Stimulated activated naive B cell treated with anti-CD40 and anti-IgM and Interleukin-4, amounts not matched to agents 10 μg/mL and 1 μg/mL and 100 μg/mL, for 72 hours (primary cell): ENCODE measurements at regions not wholly inside any gene's neighbourhood (a gene's known extent, or its start where the extent isn't known, plus 50 kb on each side); places are given as distances from the start of the nearest gene placed in this dataset.

Source experiments
- ATAC-seq, 2 donors: fragments of 150-1000 bp; cut with Tn5 transposase; replicated peaks; 2 replicates each; pipeline ENCODE4 v1.10.0; 2021; ENCODE audit warnings: moderate library complexity in 1 of 2
- DNase-seq: peaks from one replicate; pipeline ENCODE4 v3.0.0; 2021
- H3K27ac Mint-ChIP-seq: one replicate; pipeline ENCODE4 v1.8.0; 2022; ENCODE audit warnings: mild to moderate bottlenecking, mixed read lengths
- H3K27me3 Mint-ChIP-seq, 2 donors: one replicate each; pipeline ENCODE4 v1.8.0; 2022; ENCODE audit warnings: mixed read lengths in 2 of 2
- H3K36me3 Mint-ChIP-seq, 2 donors: one replicate each; pipeline ENCODE4 v1.8.0; 2022; ENCODE audit warnings: mixed read lengths in 2 of 2, mild to moderate bottlenecking in 1 of 2
- H3K4me1 Mint-ChIP-seq, 2 donors: one replicate each; pipeline ENCODE4 v1.8.0; 2022; ENCODE audit warnings: mixed read lengths in 2 of 2, mild to moderate bottlenecking in 1 of 2
- H3K4me3 Mint-ChIP-seq, 2 donors: one replicate each; pipeline ENCODE4 v1.8.0; 2022; ENCODE audit warnings: mild to moderate bottlenecking in 2 of 2, mixed read lengths in 2 of 2, moderate library complexity in 1 of 2
- H3K9me3 Mint-ChIP-seq, 2 donors: one replicate each; pipeline ENCODE4 v1.8.0; 2022; ENCODE audit warnings: mixed read lengths in 2 of 2, mild to moderate bottlenecking in 1 of 2

- no peaks in the 10 kb centered on the region for H3K4me1 Mint-ChIP-seq
- no peaks in the 10 kb centered on the region for H3K9me3 Mint-ChIP-seq
- no peaks in the 10 kb centered on the region for H3K36me3 Mint-ChIP-seq
- H3K27me3 Mint-ChIP-seq: peaks cover 5 to 17% of the 10 kb centered on the region in 2 donors
- H3K27ac Mint-ChIP-seq: no peak overlapping the region
- DNase-seq: no peak
- no peak overlapping the region for H3K4me3 Mint-ChIP-seq
- ATAC-seq: peak in 1 of 2 donors; percentile 48
These were observed 185.3 kb upstream of the GPR26 start for GRCh38 chr10:123480845-123481244.

GRCh38 chr10:123484722-123485121, 181.4 kb upstream of the GPR26 start:
- DNase-seq: no peak
- Mint-ChIP-seq H3K27me3 (peaks cover 10 to 36% of the 10 kb centered on the region in 2 donors), H3K27ac (no peak overlapping the region), H3K36me3 (no peaks in the 10 kb centered on the region), H3K4me1 (no peaks in the 10 kb centered on the region), H3K9me3 (peaks cover 0 to 3% of the 10 kb centered on the region in 2 donors), H3K4me3 (no peak overlapping the region)
- no peak for ATAC-seq

- DNase-seq (no peak), ATAC-seq (no peak)
- H3K27ac Mint-ChIP-seq: no peak overlapping the region
- no peaks in the 10 kb centered on the region for H3K36me3 Mint-ChIP-seq
- H3K4me1 Mint-ChIP-seq: no peaks in the 10 kb centered on the region
- H3K9me3 Mint-ChIP-seq: peaks cover 0 to 3% of the 10 kb centered on the region in 2 donors
- H3K27me3 Mint-ChIP-seq: peaks cover 11 to 30% of the 10 kb centered on the region in 2 donors
- H3K4me3 Mint-ChIP-seq: no peak overlapping the region
These were observed 180.7 kb upstream of the GPR26 start for GRCh38 chr10:123485341-123485960.

GRCh38 chr10:123488436-123488835, 177.7 kb upstream of the GPR26 start:
- H3K9me3 Mint-ChIP-seq: peaks cover 0 to 3% of the 10 kb centered on the region in 2 donors
- no peak for DNase-seq

GRCh38 chr10:123491364-123491763, 174.8 kb upstream of the GPR26 start:
- DNase-seq (no peak), ATAC-seq (no peak)
- peaks cover 0 to 3% of the 10 kb centered on the region in 2 donors for H3K9me3 Mint-ChIP-seq
- H3K27me3 Mint-ChIP-seq: peaks cover 31 to 50% of the 10 kb centered on the region in 2 donors
- H3K36me3 Mint-ChIP-seq: no peaks in the 10 kb centered on the region
- no peak overlapping the region for H3K4me3 Mint-ChIP-seq
- no peaks in the 10 kb centered on the region for H3K4me1 Mint-ChIP-seq
- no peak overlapping the region for H3K27ac Mint-ChIP-seq

More at GRCh38 chr10:123488436-123488835, 177.7 kb upstream of the GPR26 start:
- no peak for ATAC-seq
- no peaks in the 10 kb centered on the region for H3K4me1 Mint-ChIP-seq
- H3K27me3 Mint-ChIP-seq: peaks cover 25 to 46% of the 10 kb centered on the region in 2 donors
- H3K36me3 Mint-ChIP-seq: no peaks in the 10 kb centered on the region
- no peak overlapping the region for H3K27ac Mint-ChIP-seq
- H3K4me3 Mint-ChIP-seq: no peak overlapping the region

- DNase-seq (no peak), ATAC-seq (no peak)
- no peaks in the 10 kb centered on the region for H3K36me3 Mint-ChIP-seq
- no peak overlapping the region for H3K27ac Mint-ChIP-seq
- peaks cover 31 to 49% of the 10 kb centered on the region in 2 donors for H3K27me3 Mint-ChIP-seq
- no peaks in the 10 kb centered on the region for H3K4me1 Mint-ChIP-seq
- H3K9me3 Mint-ChIP-seq: peaks cover 0 to 3% of the 10 kb centered on the region in 2 donors
- H3K4me3 Mint-ChIP-seq: no peak overlapping the region
These were observed 174.1 kb upstream of the GPR26 start for GRCh38 chr10:123492016-123492415.

- H3K36me3 Mint-ChIP-seq: no peaks in the 10 kb centered on the region
- peak; percentile 21 to 66 for ATAC-seq
- no peak overlapping the region for H3K4me3 Mint-ChIP-seq
- no peaks in the 10 kb centered on the region for H3K9me3 Mint-ChIP-seq
- H3K27ac Mint-ChIP-seq: no peak overlapping the region
- DNase-seq: no peak
- no peaks in the 10 kb centered on the region for H3K4me1 Mint-ChIP-seq
- H3K27me3 Mint-ChIP-seq: peaks cover 29 to 30% of the 10 kb centered on the region in 2 donors
These were observed 171.8 kb upstream of the GPR26 start for GRCh38 chr10:123494301-123494808.

GRCh38 chr10:123496375-123496774, 169.8 kb upstream of the GPR26 start:
- ATAC-seq (no peak), DNase-seq (no peak)
- peaks cover 22 to 27% of the 10 kb centered on the region in 2 donors for H3K27me3 Mint-ChIP-seq
- no peaks in the 10 kb centered on the region for H3K9me3 Mint-ChIP-seq
- no peak overlapping the region for H3K4me3 Mint-ChIP-seq
- H3K27ac Mint-ChIP-seq: no peak overlapping the region
- H3K4me1 Mint-ChIP-seq: peaks cover 0 to 4% of the 10 kb centered on the region in 2 donors
- H3K36me3 Mint-ChIP-seq: no peaks in the 10 kb centered on the region

- Mint-ChIP-seq H3K27me3 (peaks cover 16 to 25% of the 10 kb centered on the region in 2 donors), H3K36me3 (no peaks in the 10 kb centered on the region)
- DNase-seq: no peak
These were observed 169.0 kb upstream of the GPR26 start for GRCh38 chr10:123496996-123497660.

GRCh38 chr10:123500110-123500509, 166.0 kb upstream of the GPR26 start:
- DNase-seq: no peak
- no peak for ATAC-seq
- Mint-ChIP-seq H3K27ac (no peak overlapping the region), H3K4me1 (peaks cover 2 to 8% of the 10 kb centered on the region in 2 donors), H3K27me3 (peaks cover 5 to 10% of the 10 kb centered on the region in 2 donors), H3K4me3 (no peak overlapping the region), H3K36me3 (no peaks in the 10 kb centered on the region), H3K9me3 (no peaks in the 10 kb centered on the region)

More at GRCh38 chr10:123496996-123497660, 169.0 kb upstream of the GPR26 start:
- peaks cover 2 to 8% of the 10 kb centered on the region in 2 donors for H3K4me1 Mint-ChIP-seq
- no peak overlapping the region for H3K27ac Mint-ChIP-seq
- H3K4me3 Mint-ChIP-seq: no peak overlapping the region
- ATAC-seq: no peak
- no peaks in the 10 kb centered on the region for H3K9me3 Mint-ChIP-seq

- Mint-ChIP-seq H3K27me3 (peaks cover 0 to 6% of the 10 kb centered on the region in 2 donors), H3K4me3 (no peak overlapping the region), H3K36me3 (no peaks in the 10 kb centered on the region), H3K4me1 (peaks cover 2 to 8% of the 10 kb centered on the region in 2 donors), H3K9me3 (no peaks in the 10 kb centered on the region), H3K27ac (no peak overlapping the region)
- ATAC-seq (no peak), DNase-seq (no peak)
These were observed 165.0 kb upstream of the GPR26 start for GRCh38 chr10:123501148-123501547.

GRCh38 chr10:123502983-123503382, 163.2 kb upstream of the GPR26 start:
- ATAC-seq (no peak), DNase-seq (no peak)
- no peak overlapping the region for H3K4me3 Mint-ChIP-seq
- no peaks in the 10 kb centered on the region for H3K36me3 Mint-ChIP-seq
- H3K9me3 Mint-ChIP-seq: no peaks in the 10 kb centered on the region
- H3K27me3 Mint-ChIP-seq: peaks cover 0 to 6% of the 10 kb centered on the region in 2 donors
- H3K4me1 Mint-ChIP-seq: peaks cover 7 to 16% of the 10 kb centered on the region in 2 donors
- H3K27ac Mint-ChIP-seq: no peak overlapping the region

- Mint-ChIP-seq H3K36me3 (peaks cover 0 to 4% of the 10 kb centered on the region in 2 donors), H3K27me3 (peaks cover 0 to 6% of the 10 kb centered on the region in 2 donors), H3K9me3 (no peaks in the 10 kb centered on the region), H3K4me3 (no peak overlapping the region), H3K27ac (no peak overlapping the region), H3K4me1 (peaks cover 9 to 11% of the 10 kb centered on the region in 2 donors)
- no peak for ATAC-seq
- no peak for DNase-seq
These were observed 159.7 kb upstream of the GPR26 start for GRCh38 chr10:123506455-123506854.

- Mint-ChIP-seq H3K27me3 (no peaks in the 10 kb centered on the region), H3K4me3 (no peak overlapping the region), H3K4me1 (peaks cover 8% of the 10 kb centered on the region in 2 donors), H3K9me3 (no peaks in the 10 kb centered on the region), H3K27ac (no peak overlapping the region), H3K36me3 (peaks cover 0 to 4% of the 10 kb centered on the region in 2 donors)
- ATAC-seq (no peak), DNase-seq (no peak)
These were observed 158.9 kb upstream of the GPR26 start for GRCh38 chr10:123507298-123507697.

GRCh38 chr10:123509338-123509737, 156.8 kb upstream of the GPR26 start:
- H3K4me3 Mint-ChIP-seq: no peak overlapping the region
- H3K9me3 Mint-ChIP-seq: no peaks in the 10 kb centered on the region

More at GRCh38 chr10:123509338-123509737, 156.8 kb upstream of the GPR26 start:
- Mint-ChIP-seq H3K27ac (no peak overlapping the region), H3K36me3 (peaks cover 0 to 4% of the 10 kb centered on the region in 2 donors), H3K27me3 (peaks cover 0 to 2% of the 10 kb centered on the region in 2 donors), H3K4me1 (peaks cover 8% of the 10 kb centered on the region in 2 donors)
- ATAC-seq: no peak
- DNase-seq: no peak
